GM12878 (cell line): ENCODE measurements at regions not wholly inside any gene's neighbourhood (a gene's known extent, or its start where the extent isn't known, plus 50 kb on each side); places are given as distances from the start of the nearest gene placed in this dataset.

Source experiments
- ATAC-seq: fragments of 200-7000 bp; cut with Tn5 transposase; 3 replicates; pipeline ENCODE4 v1.9.1; 2020; ENCODE audit warnings: mild to moderate bottlenecking, moderate library complexity
- BruUV-seq: library from RNA; stranded (reverse); fragments of 400-500 nt; replicated peaks from 2 replicates; lab custom pipeline; 2021; lab: Mats Ljungman, UMichigan
- CTCF ChIA-PET: fragments of 300-600 bp; sonication (Branson Sonifier 250); formaldehyde crosslinking; extraction: SDS; loops from one replicate; lab custom pipeline; 2021; ENCODE audit warnings: inconsistent platforms; lab: Yijun Ruan, JAX
- POLR2A ChIA-PET: fragments of 350-600 bp; formaldehyde crosslinking; extraction: SDS; loops from one replicate; lab custom pipeline; 2021; ENCODE audit warnings: inconsistent platforms; lab: Charles Lee
- RAD21 ChIA-PET: fragments of 300-600 bp; sonication (Branson Sonifier 250); formaldehyde crosslinking; loops from one replicate; lab custom pipeline; 2023; ENCODE audit warnings: antibody characterized with exemption; ENCODE audit not compliant: unreplicated experiment; lab: Charles Lee
- SMC1A ChIA-PET: fragments of 300-600 bp; sonication (Branson Sonifier 250); formaldehyde crosslinking; loops from one replicate; lab custom pipeline; 2023; ENCODE audit not compliant: unreplicated experiment, uncharacterized antibody; lab: Charles Lee
- DNase-seq: peaks from one replicate; pipeline ENCODE4 v3.0.0-alpha.2; 2011; ENCODE audit warnings: low read depth, low spot score
- FAIRE-seq: peaks from 3 replicates; lab custom pipeline; 2011; peaks lifted over from hg19 to GRCh38; lab: Jason Lieb, UNC
- H2AFZ ChIP-seq: 2 replicates; pipeline ENCODE4 v1.6.0; 2011; ENCODE audit warnings: low read depth, low read length, control low read depth; ENCODE audit not compliant: control insufficient read depth
- H3K27ac ChIP-seq: 2 replicates; pipeline ENCODE4 v1.5.1; 2011; ENCODE audit warnings: control low read depth; ENCODE audit not compliant: control insufficient read depth, insufficient read depth
- H3K27me3 ChIP-seq, 2 experiments: replicated peaks in 1 of 2; 2 replicates each; pipeline versions ENCODE4 v1.6.0 to v1.6.1; 2011; ENCODE audit warnings: low read length in 1 of 2; ENCODE audit not compliant: control insufficient read depth in 2 of 2, insufficient read depth in 2 of 2
- H3K36me3 ChIP-seq, 2 experiments: 2 replicates each; pipeline ENCODE4 v1.5.1; 2011; ENCODE audit warnings: low read length in 1 of 2; ENCODE audit not compliant: control insufficient read depth in 2 of 2, insufficient read depth in 2 of 2
- H3K4me1 ChIP-seq: 2 replicates; pipeline ENCODE4 v1.6.1; 2011; ENCODE audit warnings: mild to moderate bottlenecking, low read length, moderate library complexity, mixed read lengths; ENCODE audit not compliant: control insufficient read depth, insufficient read depth
- H3K4me2 ChIP-seq: 2 replicates; pipeline ENCODE4 v1.6.0; 2011; ENCODE audit warnings: control low read depth; ENCODE audit not compliant: control insufficient read depth, insufficient read depth
- H3K4me3 ChIP-seq: fragments of 200-600 bp; sonication (generic); 2 replicates; pipeline ENCODE4 v1.5.1; 2016
- H3K79me2 ChIP-seq: 2 replicates; pipeline ENCODE4 v1.6.0; 2011; ENCODE audit warnings: low read length; ENCODE audit not compliant: control insufficient read depth, insufficient read depth
- H3K9ac ChIP-seq: 2 replicates; pipeline ENCODE4 v1.8.0; 2011; ENCODE audit warnings: low read length, control low read depth, mixed read lengths; ENCODE audit not compliant: control insufficient read depth, insufficient read depth
- H3K9me3 ChIP-seq: replicated peaks from 3 replicates; pipeline ENCODE4 v1.5.1; 2011; ENCODE audit warnings: mild to moderate bottlenecking, low read length; ENCODE audit not compliant: control insufficient read depth, insufficient read depth
- H4K20me1 ChIP-seq: 2 replicates; pipeline ENCODE4 v1.6.0; 2011; ENCODE audit not compliant: control insufficient read depth, insufficient read depth
- BCL3 ChIP-seq: IDR thresholded peaks from 2 replicates; pipeline ENCODE4 v1.6.1; 2011; ENCODE audit warnings: borderline replicate concordance, low read depth, mild to moderate bottlenecking, moderate library complexity, low read length; ENCODE audit not compliant: insufficient read depth, poor library complexity, severe bottlenecking
- BCLAF1 ChIP-seq: fragments of 450-650 bp; IDR thresholded peaks from 2 replicates; pipeline ENCODE4 v1.6.1; 2017; ENCODE audit warnings: antibody characterized with exemption, mild to moderate bottlenecking, moderate library complexity
- CREB1 ChIP-seq: IDR thresholded peaks from 2 replicates; pipeline ENCODE4 v1.6.1; 2012; ENCODE audit warnings: low read depth, mild to moderate bottlenecking, inconsistent platforms
- E2F4 ChIP-seq: IDR thresholded peaks from 2 replicates; pipeline ENCODE4 v1.6.1; 2012; ENCODE audit warnings: low read depth, low read length, improper control_type of control experiment
- EZH2 ChIP-seq: IDR thresholded peaks from 2 replicates; pipeline ENCODE4 v1.6.1; 2012; ENCODE audit warnings: low read depth, mild to moderate bottlenecking, control low read depth, inconsistent platforms, low read length, borderline replicate concordance; ENCODE audit not compliant: control insufficient read depth
- GATAD2B ChIP-seq: fragments of 450-650 bp; conservative IDR thresholded peaks from 2 replicates; pipeline ENCODE4 v1.6.1; 2017; ENCODE audit warnings: low read depth, mild to moderate bottlenecking, moderate library complexity
- IKZF2 ChIP-seq, 2 experiments: fragments of 450-650 bp; IDR thresholded peaks; 2 replicates each; pipeline ENCODE4 v1.6.1; 2017; ENCODE audit warnings: mild to moderate bottlenecking in 2 of 2, moderate library complexity in 2 of 2
- MTA2 ChIP-seq: fragments of 450-650 bp; IDR thresholded peaks from 2 replicates; pipeline ENCODE4 v1.6.1; 2016; ENCODE audit warnings: low read depth, mild to moderate bottlenecking, moderate library complexity
- PAX8 ChIP-seq: fragments of 450-650 bp; IDR thresholded peaks from 2 replicates; pipeline ENCODE4 v1.6.1; 2017; ENCODE audit warnings: mild to moderate bottlenecking, moderate library complexity
- RAD51 ChIP-seq: fragments of 450-650 bp; IDR thresholded peaks from 2 replicates; pipeline ENCODE4 v1.6.1; 2016; ENCODE audit warnings: moderate library complexity, mild to moderate bottlenecking, inconsistent platforms
- SIN3A ChIP-seq: IDR thresholded peaks from 2 replicates; pipeline ENCODE4 v1.6.1; 2012; ENCODE audit warnings: low read depth, low read length, improper control_type of control experiment
- SUZ12 ChIP-seq: fragments of 200-600 bp; sonication (generic); IDR thresholded peaks from one replicate; pipeline ENCODE4 v1.6.1; 2018; ENCODE audit warnings: antibody characterized with exemption, mild to moderate bottlenecking; ENCODE audit not compliant: unreplicated experiment
- ZBED1 ChIP-seq: IDR thresholded peaks from 2 replicates; pipeline ENCODE4 v1.6.1; 2016; ENCODE audit warnings: borderline replicate concordance
- ZNF687 ChIP-seq: fragments of 450-650 bp; IDR thresholded peaks from 2 replicates; pipeline ENCODE4 v1.6.1; 2017; ENCODE audit warnings: mild to moderate bottlenecking, moderate library complexity
- WGBS: methylation state at CpG from one replicate; pipeline ENCODE4 v1.1.6; 2016; ENCODE audit warnings: low lambda C conversion rate; ENCODE audit not compliant: insufficient replicate concordance, insufficient coverage; ENCODE audit errors: missing lambda C conversion rate; 5-methylcytosine and 5-hydroxymethylcytosine counted together
- in situ Hi-C: fragments of 300-500 bp; cut with MboI; formaldehyde crosslinking; loops from 9 replicates; pipeline ENCODE4 v1.14.3; 2018; ENCODE audit warnings: mixed read lengths
- intact Hi-C: fragments of 100-400 bp; cut with micrococcal nuclease; formaldehyde crosslinking; loops from one replicate; pipeline ENCODE4 v1.14.2; 2022; ENCODE audit not compliant: unreplicated experiment

- ATAC-seq (no peak), FAIRE-seq (no peak), DNase-seq (no peak)
- no peaks in the 10 kb centered on the region for H3K36me3 ChIP-seq
- no peak overlapping the region for H3K4me2 ChIP-seq
- BruUV-seq = no TSS peak
- no peak overlapping the region for H3K9ac ChIP-seq
- H3K27ac ChIP-seq = no peak overlapping the region
- ChIA-PET CTCF (interaction anchor here (1.2 kb wide), 2 partner anchors 8 to 12 kb away, joined by 3 to 6 read pairs; no protein-coding TSS in a partner anchor), SMC1A (interaction anchor here (1.0 to 3.4 kb wide), 8 partner anchors 11 to 57 kb away, joined by 3 to 9 read pairs (median 5); no protein-coding TSS in a partner anchor), POLR2A (interaction anchor here (2.0 kb wide), 1 partner anchor 8 kb away, joined by 5 read pairs; no protein-coding TSS in a partner anchor), RAD21 (interaction anchor here (1.3 to 1.4 kb wide), 2 partner anchors 26 to 47 kb away, joined by 3 read pairs; no protein-coding TSS in a partner anchor)
- H3K4me3 ChIP-seq = no peak overlapping the region
- peaks cover 12% of the 10 kb centered on the region for H3K4me1 ChIP-seq
- in situ Hi-C loops (no loop called here), intact Hi-C loops (no loop called here)
- no peak overlapping the region for H2AFZ ChIP-seq
- no peaks in the 10 kb centered on the region for H3K9me3 ChIP-seq
- H4K20me1 ChIP-seq = no peaks in the 10 kb centered on the region
- H3K27me3 ChIP-seq = no peaks in the 10 kb centered on the region
- 3% methylated on average over 2 of the region's 2 CpGs for WGBS
- H3K79me2 ChIP-seq = no peaks in the 10 kb centered on the region
- TF ChIP-seq BCLAF1 (no peak), PAX8 (no peak), MTA2 (no peak), GATAD2B (no peak), EZH2 (no peak), CREB1 (no peak), ZBED1 (no peak), IKZF2 (IDR thresholded peaks at IDR 0.05) (no peak), ZNF687 (no peak), SIN3A (no peak), E2F4 (no peak), SUZ12 (no peak), BCL3 (no peak), RAD51 (no peak)
These were observed 74.1 kb upstream of the TINAGL1 start for GRCh38 chr1:31502253-31502652.
